HG03432 (cell line): ENCODE measurements at regions not wholly inside any gene's neighbourhood (a gene's known extent, or its start where the extent isn't known, plus 50 kb on each side); places are given as distances from the start of the nearest gene placed in this dataset.

ENCODE experiments used
- ATAC-seq: cut with Tn5 transposase; IDR thresholded peaks from one replicate; pipeline ENCODE4 v1.9.1; 2021; ENCODE audit warnings: mild to moderate bottlenecking, moderate library complexity; ENCODE audit not compliant: unreplicated experiment

DNA sequence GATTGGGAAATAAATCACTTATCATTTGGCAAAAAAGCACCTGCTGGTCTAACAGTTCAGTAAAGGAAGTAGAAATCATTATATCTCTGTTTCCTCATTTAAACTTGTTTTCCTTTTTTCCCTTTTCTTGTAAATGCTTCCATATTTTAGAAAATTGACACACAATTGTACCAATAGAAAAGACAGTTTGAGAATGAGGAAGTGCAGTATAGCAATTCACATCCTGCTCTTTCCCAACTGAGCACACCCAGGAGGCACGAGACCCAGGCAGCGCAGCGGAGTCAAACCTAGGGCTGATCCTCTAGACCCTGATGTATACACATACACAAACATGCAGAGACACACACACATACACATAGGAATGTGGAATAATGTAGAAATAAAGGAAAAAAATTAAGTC lies 74.8 kb upstream of the PACRGL start:
- ATAC-seq = no peak

DNA sequence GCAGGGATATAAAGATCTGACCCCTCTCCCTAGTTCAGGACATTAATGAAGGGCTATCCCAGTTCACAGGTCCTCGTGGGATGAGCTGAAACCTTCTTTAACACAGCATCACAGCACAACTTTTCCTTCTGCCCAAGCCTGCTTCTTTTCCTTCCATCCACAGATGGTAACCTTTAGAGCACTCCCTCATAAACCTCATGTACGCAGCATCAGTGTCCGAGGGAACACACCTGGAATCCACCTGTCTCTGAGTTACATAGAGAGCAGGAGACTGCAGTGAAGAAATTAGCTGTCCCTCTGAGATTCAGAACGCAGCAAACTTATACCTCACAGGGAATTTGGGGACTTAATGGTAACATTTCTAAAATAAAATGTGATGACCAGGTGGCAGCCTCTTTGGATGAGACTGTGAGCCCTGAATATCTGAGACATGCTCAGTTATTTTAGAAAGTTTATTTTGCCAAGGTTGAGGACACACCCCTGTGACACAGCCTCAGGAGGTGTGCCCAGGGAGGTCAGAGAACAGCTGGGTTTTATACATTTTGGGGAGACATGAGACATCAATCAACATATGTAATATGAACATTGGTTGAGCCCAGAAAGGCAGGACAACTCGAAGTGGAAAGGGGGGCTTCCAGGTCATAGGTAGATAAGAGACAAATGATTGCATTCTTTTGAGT lies 73.8 kb upstream of the PACRGL start:
- ATAC-seq = no peak

DNA sequence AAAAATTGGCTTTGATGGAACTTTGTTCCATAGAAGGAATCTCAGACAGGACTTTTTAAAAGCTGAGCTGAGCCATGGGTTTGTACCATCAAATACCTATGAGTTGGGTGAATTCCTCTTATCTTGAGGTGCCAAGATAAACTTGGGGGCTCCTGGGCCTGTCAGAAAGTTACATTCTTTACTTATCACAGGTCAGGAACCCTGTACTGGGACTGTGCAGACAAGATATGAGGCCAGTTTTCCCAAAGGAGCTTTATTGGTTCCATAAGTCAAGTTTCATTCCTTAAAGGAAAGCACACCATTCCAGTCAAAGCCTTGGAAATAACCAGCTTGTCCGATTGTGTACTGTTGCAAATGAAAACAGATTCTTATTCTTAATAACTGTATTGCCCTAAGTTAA lies 72.4 kb upstream of the PACRGL start:
- ATAC-seq = no peak

DNA sequence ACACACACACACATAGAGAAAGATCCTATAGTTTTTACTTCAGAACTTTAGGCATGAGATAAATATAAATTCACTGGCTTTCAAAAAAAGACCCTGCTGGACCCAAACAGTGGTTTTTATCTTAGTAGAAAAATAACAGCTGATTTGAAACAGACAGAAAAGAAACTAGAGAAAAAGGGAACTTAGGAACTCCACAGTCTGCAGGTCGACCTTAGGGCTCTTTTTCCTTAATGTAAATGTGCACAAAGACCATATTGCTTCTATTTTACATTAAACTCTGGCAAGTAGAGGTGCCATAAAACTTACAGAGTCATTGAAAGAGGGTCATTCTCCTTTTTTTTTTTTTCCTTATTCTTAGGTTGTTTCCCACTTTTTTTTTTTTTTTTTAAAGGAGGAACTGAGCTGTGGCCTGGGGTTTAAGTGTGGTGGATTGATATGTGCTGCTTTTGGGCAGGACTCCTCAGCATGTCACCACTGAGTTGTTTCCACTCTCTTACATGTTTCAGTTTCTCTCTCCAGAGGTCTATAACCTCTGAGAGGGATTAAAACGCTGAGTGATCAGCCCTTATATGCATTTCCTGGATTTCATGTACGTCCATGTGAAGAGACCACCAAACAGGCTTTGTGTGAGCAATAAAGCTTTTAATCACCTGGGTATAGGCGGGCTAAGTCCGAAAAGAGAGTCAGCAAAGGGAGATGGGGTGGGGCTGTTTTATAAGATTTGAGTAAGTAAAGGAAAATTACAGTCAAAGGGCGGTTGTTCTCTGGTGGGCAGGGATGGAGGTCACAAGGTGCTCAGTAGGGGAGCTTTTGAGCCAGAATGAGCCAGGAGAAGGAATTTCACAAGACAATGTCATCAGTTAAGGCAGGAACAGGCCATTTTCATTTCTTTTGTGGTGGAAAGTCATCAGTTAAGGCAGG lies 70.8 kb upstream of the PACRGL start:
- ATAC-seq = no peak

DNA sequence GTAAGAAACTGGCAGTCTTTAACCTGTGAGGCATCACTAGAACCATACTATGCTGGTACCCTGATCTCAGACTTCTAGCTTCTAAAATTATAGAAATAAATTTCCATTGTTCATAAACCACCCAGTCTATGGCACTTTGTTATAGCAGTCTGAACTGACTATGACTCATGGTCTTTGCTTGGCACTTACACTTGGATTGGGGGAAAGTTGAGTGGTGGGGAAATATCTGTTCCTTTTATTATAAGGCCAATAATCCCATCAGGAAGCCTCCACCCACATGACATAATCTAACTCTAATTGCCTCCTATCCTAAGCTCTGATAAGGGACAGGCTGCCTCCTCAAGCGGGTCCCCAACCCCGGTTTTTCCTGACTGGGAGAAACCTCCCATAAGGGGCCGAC lies 61.4 kb upstream of the PACRGL start:
- ATAC-seq = no peak

DNA sequence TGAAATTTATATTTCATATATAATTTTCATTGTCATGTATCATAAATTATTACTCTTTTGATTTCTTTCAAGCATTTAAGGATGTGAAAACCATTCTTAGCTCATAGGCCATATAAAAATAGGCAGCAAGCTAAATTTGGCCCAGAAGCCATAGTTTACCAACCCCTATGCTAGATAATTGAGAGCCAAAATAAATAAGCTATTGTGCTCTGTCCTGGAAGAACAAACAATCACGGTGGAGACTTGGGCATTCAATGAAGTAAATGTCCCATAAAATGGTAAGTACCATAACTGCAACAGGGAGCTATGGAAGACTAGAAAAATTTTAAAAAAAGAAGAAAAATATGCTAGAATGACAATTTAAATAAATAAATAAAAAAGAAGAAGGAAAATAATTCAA lies 60.9 kb upstream of the PACRGL start:
- ATAC-seq = no peak

DNA sequence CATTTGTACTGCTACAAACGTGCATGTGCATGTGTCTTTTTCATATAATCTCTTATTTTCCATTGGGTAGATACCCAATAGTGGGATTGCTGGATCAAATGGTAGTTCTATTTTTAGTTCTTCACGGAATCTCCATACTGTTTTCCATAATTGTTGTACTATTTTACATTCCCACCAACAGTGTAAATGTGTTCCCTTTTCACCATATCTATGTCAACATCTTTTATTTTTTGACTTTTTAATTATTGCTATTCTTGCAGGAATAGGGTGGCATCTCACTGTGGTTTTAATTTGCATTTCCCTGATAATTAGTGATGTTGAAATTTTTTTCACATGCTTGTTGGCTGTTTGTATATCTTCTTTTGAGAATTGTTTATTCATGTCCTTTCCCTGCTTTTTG lies 59.3 kb upstream of the PACRGL start:
- no peak for ATAC-seq

DNA sequence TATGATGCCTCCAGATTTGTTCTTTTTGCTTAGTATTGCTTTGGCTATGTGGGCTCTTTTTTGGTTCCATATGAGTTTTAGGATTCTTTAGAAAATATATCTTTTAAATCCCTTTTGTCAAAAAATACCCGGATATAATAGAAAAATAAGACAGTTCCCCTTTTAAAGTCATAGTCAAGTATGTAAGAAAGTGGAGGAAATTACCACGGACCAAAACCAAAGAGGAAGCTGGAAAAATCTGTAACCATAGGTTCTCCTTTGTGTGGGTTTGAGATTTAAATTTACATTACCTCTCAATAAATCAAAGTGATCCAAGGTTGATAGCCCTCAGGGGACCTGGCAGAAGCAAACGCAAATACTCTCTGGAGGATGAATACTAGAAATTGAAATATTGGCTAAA lies 58.3 kb upstream of the PACRGL start:
- ATAC-seq = no peak

DNA sequence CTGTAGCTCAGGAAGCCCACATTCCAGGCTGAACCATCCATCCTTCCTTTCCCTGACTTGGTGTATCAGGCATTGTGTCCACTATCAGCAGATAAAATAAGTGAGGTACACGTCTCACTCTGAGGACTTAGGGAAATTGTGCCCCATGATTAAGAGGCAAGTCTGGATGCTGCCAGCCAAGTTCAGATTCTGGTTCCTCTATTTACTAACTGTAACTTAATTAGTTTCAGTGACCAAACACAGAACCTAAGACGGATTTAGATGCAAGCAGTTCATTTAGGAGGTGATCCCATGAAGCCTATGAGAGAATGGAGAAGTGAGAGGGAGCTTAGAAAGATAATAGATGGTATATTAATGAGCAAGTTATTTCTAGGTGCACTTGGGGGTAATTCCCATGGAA lies 56.6 kb upstream of the PACRGL start:
- ATAC-seq = no peak

DNA sequence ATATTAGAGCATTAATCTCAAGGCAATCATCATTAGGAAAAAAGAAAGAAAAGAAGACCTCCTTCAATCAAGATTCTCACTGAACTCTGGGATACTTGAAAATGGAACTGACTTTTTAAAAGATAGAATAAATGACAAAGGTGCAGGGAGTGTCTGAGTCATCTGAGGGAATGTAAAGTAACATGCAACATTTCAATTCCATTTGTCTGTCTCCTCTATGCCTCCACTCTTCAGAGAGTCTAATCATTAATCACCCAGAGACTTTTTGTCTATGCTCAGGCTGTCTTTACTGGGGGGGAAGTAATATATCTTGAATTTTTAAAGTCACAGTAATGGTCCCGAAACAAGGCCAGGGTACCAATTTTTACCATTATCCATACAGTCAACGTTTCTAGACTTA lies 55.0 kb upstream of the PACRGL start:
- no peak for ATAC-seq

DNA sequence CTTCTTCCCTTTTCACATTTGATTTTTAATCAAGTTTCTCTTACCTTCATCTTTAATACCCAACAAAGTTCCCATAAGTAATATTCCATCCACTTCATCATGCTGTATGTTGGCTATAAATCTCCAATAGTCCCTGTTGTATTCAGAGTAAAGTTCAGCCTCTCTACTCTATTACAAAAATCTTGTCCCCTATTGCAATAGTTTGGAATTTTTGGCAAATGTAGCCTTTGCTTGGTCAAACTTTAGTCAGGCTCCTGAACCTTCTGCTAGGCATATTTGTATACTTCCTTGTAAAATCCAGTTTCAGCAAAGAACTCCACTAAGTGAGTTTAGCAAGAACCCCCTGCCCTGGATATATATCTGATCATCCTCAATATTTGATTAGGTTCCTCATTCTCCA lies 54.0 kb upstream of the PACRGL start:
- no peak for ATAC-seq
